Fibroblast of peridontal ligament (primary cell): ENCODE measurements at regions not wholly inside any gene's neighbourhood (a gene's known extent, or its start where the extent isn't known, plus 50 kb on each side); places are given as distances from the start of the nearest gene placed in this dataset.

Source experiments
- DNase-seq: peaks from one replicate; pipeline ENCODE4 v3.0.0-alpha.2; 2010; ENCODE audit errors: extremely low read depth

DNA sequence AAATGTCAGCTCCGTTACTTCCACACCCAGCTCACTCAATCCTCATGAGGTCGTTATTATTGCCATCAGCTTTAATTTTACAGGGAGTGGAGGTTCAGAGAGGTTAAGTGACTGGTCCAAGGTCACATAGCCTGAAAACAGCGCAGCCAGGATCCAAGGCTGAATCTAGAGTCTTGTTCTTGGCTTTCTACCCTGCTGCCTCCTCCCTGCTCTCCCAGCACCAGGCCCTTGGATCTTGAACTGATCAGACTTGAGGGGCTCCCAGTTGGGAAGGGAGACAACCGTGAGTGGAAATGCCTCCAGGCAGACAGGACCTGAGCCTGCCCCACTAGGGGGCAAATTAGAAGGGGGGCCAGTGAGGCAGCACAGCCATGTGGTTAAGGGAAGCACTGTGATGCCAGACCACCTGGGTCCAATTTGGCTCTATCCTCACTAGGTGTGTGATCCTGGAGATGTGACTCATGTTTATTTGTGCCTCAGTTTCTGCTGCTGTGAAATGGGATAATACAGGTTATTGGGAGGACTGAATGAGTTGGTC is 135.6 kb upstream of the PTPN1 start:
- DNase-seq = no peak

DNA sequence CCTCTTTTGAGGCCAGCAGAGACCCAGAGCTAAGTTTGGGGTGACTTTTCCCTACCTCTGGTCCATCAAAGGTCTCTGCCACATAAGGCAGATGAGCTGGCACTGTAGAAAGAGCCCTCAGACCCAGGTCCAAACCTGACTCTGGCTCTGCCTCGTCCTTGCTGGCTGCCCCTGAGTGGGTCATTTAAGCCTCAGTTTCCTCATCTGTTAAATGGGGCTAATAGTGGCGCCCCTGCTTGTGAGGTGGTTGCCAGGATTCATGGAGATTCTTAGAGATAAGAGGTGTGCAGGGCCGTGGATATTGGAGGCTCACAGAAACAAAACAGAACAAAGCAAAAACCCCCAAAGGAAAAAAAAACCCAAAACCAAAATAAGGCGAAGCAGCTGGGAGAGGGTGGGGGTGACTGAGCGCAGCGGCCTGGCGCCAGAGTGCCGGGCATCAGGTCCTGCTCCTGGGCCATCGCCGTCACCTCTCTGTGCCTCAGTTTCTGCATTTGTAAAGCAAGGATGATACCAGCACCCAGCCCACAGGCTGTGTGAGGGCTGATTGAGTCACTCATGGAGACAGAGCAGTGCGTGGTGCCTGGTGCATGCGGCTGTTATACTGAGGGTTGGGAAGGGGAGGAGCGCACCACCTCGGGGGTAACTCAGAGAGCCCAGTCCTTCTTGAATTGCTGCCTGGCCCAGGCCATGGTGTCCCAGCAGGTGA is 133.8 kb upstream of the PTPN1 start:
- DNase-seq = no peak

DNA sequence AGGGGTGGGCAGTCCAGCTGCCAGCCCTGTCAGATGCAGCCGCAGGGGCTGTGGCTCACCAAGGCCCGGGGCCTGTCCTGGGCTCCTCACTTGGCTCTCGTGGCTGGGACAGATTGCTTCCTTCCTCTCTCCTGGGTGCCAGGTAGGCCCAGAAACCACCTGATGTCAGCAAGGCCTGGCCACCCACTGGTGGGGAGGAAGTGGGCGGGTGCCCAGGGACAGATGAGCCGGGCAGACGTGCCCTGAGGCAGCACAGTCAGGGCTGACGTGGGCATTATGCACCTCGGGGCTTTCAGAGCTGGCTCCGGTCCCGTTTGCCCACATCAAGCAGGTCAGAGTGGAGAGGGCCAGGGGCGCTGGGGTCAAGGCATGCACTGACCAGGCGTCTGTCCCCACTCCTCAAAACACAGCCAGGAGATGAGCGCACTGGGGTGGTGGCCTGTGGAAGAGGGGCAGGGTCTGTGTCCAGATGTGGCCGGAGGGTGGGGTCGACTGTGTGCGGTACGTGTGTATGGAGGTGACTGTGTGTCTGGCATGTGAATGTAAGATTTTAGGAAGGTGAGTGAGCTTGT is 133.2 kb upstream of the PTPN1 start:
- no peak for DNase-seq

DNA sequence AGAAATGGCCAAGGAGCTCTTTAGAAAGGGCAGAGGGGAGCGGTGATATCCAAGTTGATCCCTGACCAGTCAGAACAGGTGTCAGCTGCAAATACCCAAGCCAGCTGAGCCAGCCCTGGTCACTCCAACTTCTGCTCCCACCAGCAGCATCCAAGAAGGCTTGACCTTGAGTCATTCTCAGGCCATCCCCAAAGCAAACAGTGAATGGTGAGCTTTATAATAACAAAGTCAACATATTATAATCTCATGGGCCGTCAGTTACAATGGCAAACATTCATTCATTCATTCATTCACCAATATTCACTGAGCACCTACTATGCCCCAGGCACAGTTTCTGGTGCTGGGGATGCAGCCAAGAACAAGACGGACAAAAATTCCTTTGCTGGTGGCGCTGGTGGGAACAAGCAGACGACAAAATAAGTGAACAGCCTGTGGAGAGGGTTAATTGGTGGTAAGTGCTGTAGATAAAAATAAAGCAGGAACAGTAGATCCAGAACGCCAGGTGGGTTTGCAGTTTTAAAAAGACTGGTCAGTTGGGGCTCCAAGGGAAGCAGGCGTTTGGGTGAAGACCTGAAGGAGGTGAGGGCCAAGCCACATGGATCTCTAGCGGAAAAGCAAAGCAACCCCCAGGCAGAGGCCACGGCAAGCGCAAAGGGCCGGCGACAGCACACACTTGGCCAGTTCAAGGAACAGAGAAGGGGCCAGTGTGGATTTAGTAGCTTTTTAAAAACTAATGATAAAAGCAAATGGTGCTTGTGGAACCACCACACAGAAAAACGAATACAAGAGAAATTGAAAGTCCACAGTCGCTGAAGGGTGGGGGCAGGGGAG is 131.8 kb upstream of the PTPN1 start:
- DNase-seq = no peak

DNA sequence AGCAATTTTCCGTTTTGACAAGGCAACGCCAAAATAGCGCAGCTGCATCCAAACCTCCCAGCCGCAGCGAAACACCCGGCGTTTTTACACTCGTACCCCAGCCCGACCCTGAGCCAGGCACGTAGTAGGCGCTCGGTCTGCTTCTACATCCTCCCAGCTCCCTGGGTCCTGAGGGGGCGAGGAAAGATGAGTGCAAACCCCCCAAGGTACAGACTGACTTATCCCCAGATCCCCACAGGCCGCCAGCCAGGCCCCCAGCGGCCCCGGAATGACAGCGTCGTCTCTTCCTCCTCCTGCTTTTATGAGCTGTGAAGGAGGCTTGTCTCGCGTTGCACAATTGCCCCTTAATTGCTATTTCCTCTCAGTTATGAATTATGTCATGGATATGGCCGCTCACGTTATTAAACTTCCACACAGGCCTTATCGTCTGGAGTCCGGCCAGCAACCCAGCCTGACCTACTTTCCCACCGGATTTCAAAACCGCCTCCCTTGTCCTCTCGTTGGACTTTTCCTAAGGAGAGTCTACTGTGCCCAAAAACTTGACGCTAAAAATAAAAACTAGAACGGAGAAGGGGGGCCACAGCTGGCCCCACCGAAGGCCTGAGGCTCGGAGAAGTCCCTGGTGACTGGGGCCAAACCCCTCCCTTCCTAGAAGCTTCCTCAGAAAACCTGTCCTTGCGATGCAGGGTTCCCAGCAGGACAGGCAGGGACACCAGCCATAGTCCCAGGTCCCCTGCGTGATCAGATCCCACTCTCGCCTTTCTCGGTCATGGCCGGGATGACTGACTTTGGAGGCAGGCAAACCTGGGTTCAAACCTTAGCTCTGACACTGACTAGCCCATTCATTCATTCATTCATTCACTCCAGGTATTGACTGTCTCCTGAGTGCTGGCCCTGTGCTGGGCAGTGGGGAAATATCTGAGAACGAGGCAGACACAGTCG is 130.9 kb upstream of the PTPN1 start:
- DNase-seq = peak; percentile 86

DNA sequence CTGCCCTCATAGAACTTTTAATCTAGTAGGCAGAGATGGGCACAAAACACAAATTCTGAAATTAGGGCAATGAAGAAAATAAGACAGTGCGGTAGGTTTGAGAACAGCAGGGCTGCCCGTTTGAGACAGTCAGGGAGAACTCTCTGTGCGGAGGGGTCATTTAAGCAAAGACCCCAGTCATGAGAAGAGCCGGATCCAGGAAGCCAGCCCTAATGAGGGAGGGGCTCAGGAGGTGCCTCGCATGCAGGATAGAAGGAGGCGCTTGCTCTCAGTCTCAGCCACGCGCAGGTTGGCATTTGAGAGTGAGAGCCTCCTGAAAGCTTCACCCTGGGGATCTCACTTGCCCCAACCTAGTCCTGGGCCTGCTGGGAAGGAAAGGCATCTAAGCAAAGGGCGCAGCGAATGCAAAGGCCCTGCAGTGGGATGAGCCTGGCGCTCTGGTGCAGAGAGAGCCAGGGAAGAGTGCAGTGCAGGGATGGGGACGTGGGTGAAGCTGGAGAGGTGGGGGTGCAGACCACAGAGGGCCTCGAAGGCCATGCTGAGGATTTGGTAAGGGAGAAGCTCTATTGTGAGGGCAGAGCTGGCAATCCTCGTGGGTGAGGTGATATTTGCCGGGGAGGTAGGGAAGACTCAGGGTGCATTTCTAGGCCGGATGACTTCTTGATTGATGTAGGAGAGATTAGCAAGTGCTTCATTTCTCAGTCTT is 130.0 kb upstream of the PTPN1 start:
- DNase-seq = no peak

DNA sequence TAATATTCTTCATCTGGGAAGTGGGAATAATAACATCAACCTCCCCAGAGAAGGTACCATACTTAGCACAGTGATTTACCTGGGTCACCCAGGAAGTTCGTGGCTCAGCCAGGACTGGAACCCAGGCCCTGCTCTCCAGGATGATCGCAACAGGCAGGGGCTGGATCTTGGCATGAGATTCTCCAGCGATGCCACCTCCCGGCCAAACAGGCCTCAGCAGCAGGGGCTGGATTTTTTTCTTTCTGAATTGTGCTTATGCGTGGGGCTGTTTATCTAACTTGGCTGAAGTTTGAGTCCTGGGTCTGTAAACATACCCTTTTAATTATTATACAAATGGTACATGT is 129.5 kb upstream of the PTPN1 start:
- peak; percentile 62 for DNase-seq

DNA sequence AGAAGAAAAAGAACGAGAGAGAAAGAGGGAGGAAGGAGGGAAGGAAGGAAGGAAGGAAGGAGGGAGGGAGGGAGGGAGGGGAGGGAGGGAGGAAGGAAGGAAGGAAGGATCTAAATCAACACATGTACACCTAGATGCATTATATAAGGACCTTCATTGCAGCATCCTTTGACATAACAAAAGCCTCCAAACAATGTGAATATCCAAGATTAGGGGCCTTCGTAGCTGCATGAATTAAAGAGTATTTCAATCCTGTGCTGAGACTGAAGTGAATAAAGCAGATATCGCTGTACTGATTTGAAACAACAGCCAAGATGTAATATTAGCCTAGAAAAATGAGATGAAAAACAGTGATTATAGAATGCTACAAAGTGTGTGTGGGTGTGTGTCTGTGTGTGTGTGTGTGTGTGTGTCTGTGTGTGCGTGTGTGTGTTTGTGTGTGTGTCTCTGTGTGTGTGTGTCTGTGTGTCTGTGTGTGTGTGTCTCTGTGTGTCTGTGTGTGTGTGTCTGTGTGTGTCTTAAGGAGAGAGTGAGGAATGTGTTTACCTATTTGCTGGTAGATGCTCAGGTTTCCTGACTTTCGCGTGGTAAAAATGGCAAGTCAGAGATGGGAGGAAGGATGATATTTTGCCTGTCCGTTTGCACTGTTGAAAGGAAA is 129.0 kb upstream of the PTPN1 start:
- no peak for DNase-seq

DNA sequence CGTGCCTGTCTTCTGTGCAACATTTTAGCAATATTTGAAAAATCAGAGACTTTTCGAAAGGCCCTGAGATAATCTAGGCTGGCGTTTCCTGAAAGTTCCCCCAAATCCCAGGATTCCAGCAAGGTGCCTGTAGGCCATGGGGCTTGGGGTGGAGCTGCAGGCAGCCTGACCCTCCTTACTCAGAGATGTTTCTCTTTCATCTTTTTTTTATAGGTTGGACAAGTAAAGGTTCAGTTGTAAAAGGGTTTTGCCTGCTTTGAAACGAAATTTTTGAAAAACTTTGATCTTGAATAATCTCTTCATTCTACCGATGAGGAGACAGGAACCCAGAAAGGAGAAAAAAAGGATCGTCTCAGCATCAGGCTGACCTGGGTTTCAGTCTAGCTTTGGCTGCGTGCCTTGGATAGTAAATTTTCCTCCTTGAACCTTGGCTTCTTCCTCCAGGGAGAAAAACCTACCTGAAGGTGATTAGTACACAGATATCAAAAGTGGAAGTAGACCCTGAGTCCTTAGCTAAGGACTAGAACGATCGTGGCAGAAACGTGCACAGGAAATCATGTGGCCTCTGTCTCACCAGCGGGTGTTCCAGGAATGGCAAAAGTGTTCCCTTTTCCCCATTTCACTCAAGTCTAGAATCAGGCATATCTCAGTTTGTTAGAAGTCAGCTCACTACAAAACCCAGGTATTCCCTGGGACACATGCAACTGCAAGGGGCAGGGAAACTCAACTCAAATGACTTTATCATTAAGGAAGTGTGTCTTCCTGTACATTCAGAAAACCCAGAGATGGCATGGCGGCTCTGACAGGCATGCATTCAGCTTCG is 128.2 kb upstream of the PTPN1 start:
- no peak for DNase-seq

DNA sequence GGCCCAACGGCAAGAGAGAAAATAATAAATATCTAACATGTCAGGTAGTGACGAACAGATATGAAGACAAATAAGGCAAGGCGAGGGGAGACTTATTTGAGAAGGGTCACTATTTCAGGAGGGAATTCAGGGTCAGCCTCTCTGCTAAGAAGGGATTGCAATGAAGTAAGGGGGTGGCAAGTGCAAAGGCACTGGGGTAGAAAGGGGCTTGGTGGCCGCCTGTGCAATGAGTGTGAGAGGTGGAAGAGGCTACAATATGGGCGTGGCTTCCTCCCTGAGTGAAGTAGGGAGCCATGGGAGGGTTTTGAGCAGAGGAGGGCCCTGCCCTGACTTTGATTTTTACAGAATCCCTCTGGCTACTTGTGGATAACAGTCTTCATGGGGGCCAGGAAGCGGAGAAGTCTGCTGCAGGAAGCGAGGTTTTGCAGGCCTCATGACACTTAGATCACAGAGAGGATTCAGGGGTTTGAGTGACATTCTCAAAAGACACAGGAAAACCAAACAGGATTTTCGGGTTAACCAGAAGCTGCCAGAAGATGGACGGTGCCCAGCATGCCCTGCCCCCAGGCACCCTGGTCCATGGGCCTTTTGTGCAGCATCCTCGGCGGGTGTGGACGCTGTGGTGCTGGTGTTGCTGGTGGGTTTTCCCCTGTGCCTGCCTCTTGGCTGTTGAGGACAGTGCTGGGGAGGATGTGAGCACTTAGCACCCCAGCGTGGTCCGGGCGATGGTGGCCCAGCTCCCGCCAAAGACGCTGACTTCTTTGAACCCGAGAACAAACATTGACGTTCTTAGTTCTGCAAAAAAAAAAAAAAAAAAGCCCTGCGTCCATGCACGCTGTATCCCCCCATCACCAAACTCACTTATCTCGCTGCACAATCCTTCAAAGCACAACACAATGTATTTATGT is 124.2 kb upstream of the PTPN1 start:
- DNase-seq = no peak

DNA sequence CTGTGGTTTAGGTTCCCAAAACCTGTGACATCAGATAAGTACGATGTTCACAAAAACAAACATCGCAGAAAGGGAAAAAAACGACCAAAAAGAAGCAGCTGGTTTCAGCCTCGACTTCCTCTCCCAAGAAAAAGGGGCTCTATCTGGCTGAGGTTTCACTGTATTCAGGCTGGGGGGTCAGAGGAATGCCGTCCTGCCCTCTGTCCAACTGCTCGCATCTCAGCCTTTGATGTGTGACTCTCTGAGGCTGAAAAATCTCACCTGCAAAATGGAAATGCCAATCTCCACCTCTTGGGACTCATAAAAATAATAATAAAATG is 123.6 kb upstream of the PTPN1 start:
- no peak for DNase-seq

DNA sequence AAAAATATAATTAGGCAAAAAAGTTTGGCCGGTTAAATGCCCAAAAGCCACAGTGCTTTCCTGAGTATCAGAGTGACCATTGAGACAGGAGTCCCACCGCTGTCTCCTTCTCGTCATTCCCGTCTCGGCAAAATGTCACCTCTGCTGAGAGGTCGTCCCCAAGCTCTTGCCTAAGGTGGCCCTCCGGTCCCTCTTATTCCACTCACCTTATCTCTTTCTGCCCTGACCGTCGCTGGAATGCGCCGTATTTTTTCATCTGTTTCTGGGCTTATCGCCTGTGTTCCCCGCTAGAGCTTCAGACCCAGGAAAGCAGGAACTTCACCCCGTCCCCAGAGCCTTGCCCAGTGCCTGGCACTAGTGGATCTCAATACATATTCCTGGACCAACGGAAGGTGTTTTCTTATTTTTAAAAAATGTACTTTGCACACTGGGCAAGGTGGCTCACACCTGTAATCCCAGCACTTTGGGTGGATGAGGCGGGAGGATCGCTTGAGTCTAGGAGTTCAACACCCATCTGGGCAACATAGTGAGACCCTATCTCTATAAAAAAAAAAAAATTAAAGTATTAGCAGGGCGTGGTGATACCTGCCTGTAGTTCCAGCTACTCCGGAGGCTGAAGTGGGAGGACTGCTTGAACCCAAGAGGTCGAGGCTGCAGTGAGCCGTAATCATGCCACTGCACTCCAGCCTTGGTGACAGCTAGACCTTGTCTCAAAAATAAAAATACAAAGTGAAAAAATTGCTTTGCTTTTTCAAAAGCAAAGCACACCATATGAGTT is 122.8 kb upstream of the PTPN1 start:
- DNase-seq = no peak

DNA sequence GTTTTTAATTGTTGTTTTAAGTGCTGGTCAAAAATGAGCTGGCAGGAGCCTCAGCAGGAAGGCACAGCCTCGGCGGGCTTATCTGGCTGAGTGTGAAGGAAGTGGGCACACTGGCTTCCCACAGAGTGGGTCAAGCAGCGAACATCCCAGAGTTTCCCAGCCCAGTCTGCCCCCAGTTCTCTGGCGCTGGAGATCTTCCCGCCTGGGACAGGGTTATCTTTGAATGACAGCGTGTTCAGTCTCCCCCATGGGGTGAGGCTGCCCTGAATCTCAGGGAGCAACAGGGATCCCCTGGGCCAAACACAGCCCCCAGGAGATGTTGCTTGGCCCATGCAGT is 122.2 kb upstream of the PTPN1 start:
- DNase-seq = no peak

DNA sequence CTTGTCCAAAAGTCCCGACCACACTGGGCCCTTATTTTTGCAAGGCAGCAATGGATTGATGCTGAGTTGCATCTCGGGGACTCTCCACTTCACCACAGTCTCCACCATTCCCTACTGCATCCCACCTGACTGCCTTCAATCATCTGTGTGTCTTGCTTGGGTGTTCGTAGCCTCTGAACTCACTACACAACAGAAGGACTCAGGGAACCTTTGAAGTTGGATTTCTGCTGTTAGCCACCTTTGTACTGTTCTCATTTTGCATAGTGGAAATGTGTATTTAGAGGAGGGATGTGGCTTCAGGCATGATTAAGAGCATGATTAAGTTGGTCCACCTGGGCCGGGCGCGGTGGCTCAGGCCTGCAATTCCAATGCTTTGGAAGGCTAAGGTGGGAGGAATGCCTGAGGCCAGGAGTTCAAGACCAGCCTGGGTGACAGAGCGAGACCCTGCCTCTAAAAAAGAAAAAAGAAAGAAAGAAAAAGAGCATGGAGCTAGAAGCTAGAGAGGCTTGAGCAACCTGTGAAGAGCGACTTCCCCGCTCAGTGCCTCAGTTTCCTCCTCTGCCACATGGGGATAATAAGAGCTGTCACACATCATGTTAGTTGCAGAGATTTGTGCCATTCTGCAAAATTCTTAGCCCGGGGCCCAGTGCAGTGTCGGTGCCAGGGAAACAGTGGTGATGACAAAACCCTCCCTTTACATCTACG is 121.3 kb upstream of the PTPN1 start:
- DNase-seq = no peak

DNA sequence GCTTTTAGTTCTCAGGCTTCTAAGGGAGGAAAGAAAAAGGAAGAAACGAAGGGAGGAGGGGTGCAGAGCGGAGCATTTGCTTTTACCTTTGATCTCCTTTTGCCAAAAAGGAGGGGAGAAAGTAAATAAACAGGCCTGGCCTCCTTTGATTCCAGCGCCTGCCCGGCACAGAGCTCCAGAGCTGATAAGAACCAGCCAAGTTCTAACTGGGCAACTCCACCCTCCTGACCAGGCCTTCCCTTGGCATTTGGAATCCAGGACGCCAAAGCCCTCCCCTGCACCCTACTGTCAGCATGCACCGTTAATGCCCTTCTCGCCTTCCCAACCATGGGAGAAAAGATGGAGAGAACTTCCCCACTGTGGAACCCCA is 120.8 kb upstream of the PTPN1 start:
- no peak for DNase-seq

DNA sequence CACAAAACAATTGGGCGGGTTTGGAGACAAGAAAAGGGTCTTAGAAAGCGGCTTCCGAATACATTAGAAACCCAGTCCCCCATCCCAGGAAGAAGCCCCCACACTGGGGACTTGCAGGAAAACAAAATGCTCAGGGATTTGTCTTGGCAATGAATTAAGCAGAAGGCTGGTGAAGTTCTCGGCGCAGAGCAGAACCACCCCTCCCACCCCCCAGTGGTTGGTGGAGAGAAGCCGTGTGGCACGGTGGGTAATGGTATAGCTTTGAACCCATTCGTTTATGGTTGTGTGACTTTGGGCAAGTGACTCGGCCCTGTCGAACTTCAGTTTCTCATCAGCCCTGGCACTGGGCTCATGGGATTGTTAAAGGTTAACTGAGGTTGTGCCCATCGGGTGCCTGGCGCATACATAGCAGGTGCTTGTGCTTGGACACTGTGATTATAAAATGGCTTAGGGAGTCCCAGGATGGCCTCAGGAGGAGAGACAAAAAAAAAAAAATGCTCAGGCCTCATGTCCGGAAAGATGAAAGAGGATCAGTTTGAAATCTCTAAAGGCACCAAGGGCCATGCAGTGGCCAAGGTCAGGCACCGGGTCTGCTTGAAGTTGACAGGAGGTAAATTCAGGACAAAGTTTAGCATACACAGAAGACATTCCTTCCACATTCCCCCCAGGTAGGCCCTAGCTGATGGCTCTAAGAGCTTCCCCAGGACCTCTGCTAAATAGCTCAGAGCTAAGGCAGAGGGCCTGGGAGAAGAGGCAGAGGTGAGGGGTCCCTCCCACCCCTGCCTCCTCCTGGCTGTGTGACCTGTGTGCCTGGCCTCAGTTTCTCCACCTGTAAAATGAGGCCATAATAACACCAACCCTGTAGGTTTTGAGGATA is 120.1 kb upstream of the PTPN1 start:
- DNase-seq = no peak
